Activated naive CD8-positive, alpha-beta T cell treated with anti-CD3 and anti-CD28 coated beads for 36 hours (primary cell): ENCODE measurements at regions not wholly inside any gene's neighbourhood (a gene's known extent, or its start where the extent isn't known, plus 50 kb on each side); places are given as distances from the start of the nearest gene placed in this dataset.

Experiments used
- DNase-seq: peaks from one replicate; pipeline ENCODE4 v3.0.0; 2021
- H3K27ac Mint-ChIP-seq: one replicate; pipeline ENCODE4 v1.8.0; 2022; ENCODE audit warnings: mild to moderate bottlenecking, moderate library complexity, mixed read lengths
- H3K27me3 Mint-ChIP-seq: one replicate; pipeline ENCODE4 v1.8.0; 2022; ENCODE audit warnings: mild to moderate bottlenecking, mixed read lengths
- H3K36me3 Mint-ChIP-seq: one replicate; pipeline ENCODE4 v1.8.0; 2021; ENCODE audit warnings: mild to moderate bottlenecking, mixed read lengths
- H3K4me1 Mint-ChIP-seq: one replicate; pipeline ENCODE4 v1.8.0; 2021; ENCODE audit warnings: mixed read lengths
- H3K4me3 Mint-ChIP-seq: one replicate; pipeline ENCODE4 v1.8.0; 2022; ENCODE audit warnings: mild to moderate bottlenecking, moderate library complexity, mixed read lengths
- H3K9me3 Mint-ChIP-seq: one replicate; pipeline ENCODE4 v1.8.0; 2022; ENCODE audit warnings: mixed read lengths

- Mint-ChIP-seq H3K27ac (no peak overlapping the region), H3K4me1 (no peaks in the 10 kb centered on the region), H3K36me3 (no peaks in the 10 kb centered on the region), H3K9me3 (no peaks in the 10 kb centered on the region), H3K27me3 (peaks cover 3% of the 10 kb centered on the region), H3K4me3 (no peak overlapping the region)
- no peak for DNase-seq
Measured at GRCh38 chr17:13268791-13269595, 251.2 kb upstream of the ELAC2 start.

DNA sequence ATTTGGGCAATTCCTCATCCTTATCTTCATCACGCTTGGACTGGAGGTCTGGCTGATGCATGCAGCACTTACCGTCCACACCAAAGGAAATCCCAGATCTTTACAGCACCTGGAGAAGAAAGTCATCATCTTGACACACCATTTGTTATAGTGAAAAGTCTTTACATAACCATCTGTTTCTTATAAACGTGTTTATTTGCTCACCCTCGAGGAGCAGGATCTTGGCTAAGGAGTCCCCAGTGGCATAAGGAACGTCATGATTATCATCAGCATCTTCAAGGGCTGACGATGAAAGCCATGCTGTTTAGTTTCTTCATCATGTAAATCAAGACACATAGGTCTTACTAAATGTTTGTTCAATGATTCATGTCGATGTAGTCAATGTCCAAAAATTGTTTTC lies 248.8 kb upstream of the ELAC2 start:
- H3K9me3 Mint-ChIP-seq = no peaks in the 10 kb centered on the region
- H3K36me3 Mint-ChIP-seq = no peaks in the 10 kb centered on the region
- H3K4me3 Mint-ChIP-seq = no peak overlapping the region
- DNase-seq = no peak
- H3K27me3 Mint-ChIP-seq = peaks cover 3% of the 10 kb centered on the region
- H3K4me1 Mint-ChIP-seq = no peaks in the 10 kb centered on the region
- no peak overlapping the region for H3K27ac Mint-ChIP-seq

DNA sequence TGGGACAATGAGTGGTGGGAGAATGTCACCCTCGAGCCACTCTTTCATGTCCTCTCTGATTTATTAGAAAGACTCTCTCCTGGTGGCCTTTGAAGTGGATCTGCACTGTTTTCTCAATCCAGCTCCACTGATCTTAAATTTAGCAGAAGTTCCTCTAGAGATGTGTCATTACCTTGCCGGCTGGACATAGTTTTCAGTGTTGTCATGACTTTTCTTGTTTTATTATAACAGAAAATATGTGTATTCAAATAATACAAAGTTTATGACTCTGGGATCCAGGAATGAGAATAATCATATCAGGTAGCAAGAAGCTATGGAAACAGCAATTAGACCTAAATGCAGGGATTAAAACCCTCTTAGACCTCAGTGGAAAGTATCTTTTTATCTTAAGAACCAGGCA lies 247.5 kb upstream of the ELAC2 start:
- H3K4me3 Mint-ChIP-seq = no peak overlapping the region
- H3K27ac Mint-ChIP-seq = no peak overlapping the region
- H3K9me3 Mint-ChIP-seq = no peaks in the 10 kb centered on the region
- DNase-seq = no peak
- no peaks in the 10 kb centered on the region for H3K36me3 Mint-ChIP-seq
- no peaks in the 10 kb centered on the region for H3K4me1 Mint-ChIP-seq
- H3K27me3 Mint-ChIP-seq = peaks cover 3% of the 10 kb centered on the region

- no peak overlapping the region for H3K27ac Mint-ChIP-seq
- no peak overlapping the region for H3K4me3 Mint-ChIP-seq
- no peaks in the 10 kb centered on the region for H3K4me1 Mint-ChIP-seq
Measured at GRCh38 chr17:13263746-13264145, 245.9 kb upstream of the ELAC2 start.

GRCh38 chr17:13256545-13256944 lies 238.7 kb upstream of the ELAC2 start:
- no peak overlapping the region for H3K27ac Mint-ChIP-seq

More at GRCh38 chr17:13263746-13264145, 245.9 kb upstream of the ELAC2 start:
- no peaks in the 10 kb centered on the region for H3K36me3 Mint-ChIP-seq
- peaks cover 6% of the 10 kb centered on the region for H3K27me3 Mint-ChIP-seq
- no peaks in the 10 kb centered on the region for H3K9me3 Mint-ChIP-seq
- DNase-seq = no peak

GRCh38 chr17:13253733-13254410 lies 236.0 kb upstream of the ELAC2 start:
- Mint-ChIP-seq H3K4me3 (no peak overlapping the region), H3K36me3 (no peaks in the 10 kb centered on the region), H3K27ac (no peak overlapping the region), H3K9me3 (peaks cover 1% of the 10 kb centered on the region), H3K4me1 (no peaks in the 10 kb centered on the region), H3K27me3 (no peaks in the 10 kb centered on the region)
- no peak for DNase-seq

More at GRCh38 chr17:13256545-13256944, 238.7 kb upstream of the ELAC2 start:
- DNase-seq = no peak
- Mint-ChIP-seq H3K36me3 (no peaks in the 10 kb centered on the region), H3K4me1 (no peaks in the 10 kb centered on the region), H3K27me3 (peaks cover 3% of the 10 kb centered on the region), H3K4me3 (no peak overlapping the region), H3K9me3 (no peaks in the 10 kb centered on the region)

DNA sequence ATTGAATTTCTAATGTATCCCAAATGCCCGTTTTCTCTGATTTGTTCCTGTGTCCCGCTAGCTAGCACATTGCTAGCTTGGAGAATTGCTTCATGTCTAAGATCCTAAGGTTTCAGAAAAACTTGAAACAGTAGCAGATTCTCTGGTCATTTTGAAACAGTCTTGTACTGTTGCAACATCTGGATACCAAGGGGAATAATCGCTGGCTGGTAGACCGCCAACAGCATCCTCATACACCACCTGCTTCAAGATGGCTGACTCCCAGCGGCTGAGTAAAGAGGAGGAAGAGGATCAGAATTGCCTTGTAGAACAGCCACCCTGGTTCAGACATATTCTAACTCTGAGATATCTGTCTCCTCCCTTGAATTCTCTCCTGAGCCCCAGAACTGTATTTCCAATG lies 226.7 kb upstream of the ELAC2 start:
- Mint-ChIP-seq H3K27me3 (peaks cover 9% of the 10 kb centered on the region), H3K4me1 (no peaks in the 10 kb centered on the region), H3K27ac (no peak overlapping the region), H3K9me3 (no peaks in the 10 kb centered on the region), H3K4me3 (no peak overlapping the region), H3K36me3 (no peaks in the 10 kb centered on the region)
- DNase-seq = no peak

GRCh38 chr17:13243585-13243984 lies 225.8 kb upstream of the ELAC2 start:
- H3K36me3 Mint-ChIP-seq = no peaks in the 10 kb centered on the region
- no peak overlapping the region for H3K27ac Mint-ChIP-seq
- no peak for DNase-seq
- H3K27me3 Mint-ChIP-seq = peaks cover 9% of the 10 kb centered on the region
- H3K4me3 Mint-ChIP-seq = no peak overlapping the region
- no peaks in the 10 kb centered on the region for H3K9me3 Mint-ChIP-seq
- H3K4me1 Mint-ChIP-seq = no peaks in the 10 kb centered on the region

GRCh38 chr17:13240851-13241250 lies 223.0 kb upstream of the ELAC2 start:
- H3K4me3 Mint-ChIP-seq = no peak overlapping the region
- H3K36me3 Mint-ChIP-seq = no peaks in the 10 kb centered on the region
- no peak overlapping the region for H3K27ac Mint-ChIP-seq
- DNase-seq = no peak
- H3K9me3 Mint-ChIP-seq = no peaks in the 10 kb centered on the region
- no peaks in the 10 kb centered on the region for H3K4me1 Mint-ChIP-seq
- H3K27me3 Mint-ChIP-seq = peaks cover 12% of the 10 kb centered on the region

GRCh38 chr17:13230350-13231264 lies 212.8 kb upstream of the ELAC2 start:
- no peaks in the 10 kb centered on the region for H3K9me3 Mint-ChIP-seq
- H3K27me3 Mint-ChIP-seq = peaks cover 5% of the 10 kb centered on the region
- H3K27ac Mint-ChIP-seq = no peak overlapping the region
- no peaks in the 10 kb centered on the region for H3K36me3 Mint-ChIP-seq
- H3K4me1 Mint-ChIP-seq = no peaks in the 10 kb centered on the region
- no peak for DNase-seq
- no peak overlapping the region for H3K4me3 Mint-ChIP-seq

DNA sequence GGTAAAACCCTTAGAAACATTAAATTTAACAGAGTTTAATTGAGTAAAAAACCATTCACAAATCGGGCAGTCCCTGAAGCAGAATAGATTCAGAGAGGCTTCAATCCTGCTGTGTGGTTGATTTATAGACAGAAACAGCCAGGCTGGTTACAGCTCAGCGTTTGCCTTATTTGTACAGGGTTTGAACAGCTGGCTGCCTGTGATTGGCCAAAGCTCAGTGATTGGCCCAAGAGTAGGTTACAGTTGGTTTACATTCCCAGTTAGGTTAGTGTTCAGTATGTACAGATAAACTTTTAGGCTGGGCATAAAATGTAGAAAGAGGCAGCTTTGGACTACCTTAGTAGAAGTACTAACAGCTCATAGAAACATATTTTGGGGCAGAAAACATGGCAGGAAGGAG lies 210.4 kb upstream of the ELAC2 start:
- no peaks in the 10 kb centered on the region for H3K9me3 Mint-ChIP-seq
- H3K36me3 Mint-ChIP-seq = no peaks in the 10 kb centered on the region
- H3K27ac Mint-ChIP-seq = no peak overlapping the region
- H3K4me3 Mint-ChIP-seq = no peak overlapping the region
- no peaks in the 10 kb centered on the region for H3K4me1 Mint-ChIP-seq
- H3K27me3 Mint-ChIP-seq = peaks cover 5% of the 10 kb centered on the region
- DNase-seq = no peak

GRCh38 chr17:13222975-13223374 lies 205.1 kb upstream of the ELAC2 start:
- peaks cover 2% of the 10 kb centered on the region for H3K9me3 Mint-ChIP-seq
- H3K27me3 Mint-ChIP-seq = peaks cover 8% of the 10 kb centered on the region
- H3K4me3 Mint-ChIP-seq = no peak overlapping the region
- H3K4me1 Mint-ChIP-seq = no peaks in the 10 kb centered on the region
- H3K36me3 Mint-ChIP-seq = no peaks in the 10 kb centered on the region
- DNase-seq = no peak
- no peak overlapping the region for H3K27ac Mint-ChIP-seq

GRCh38 chr17:13212860-13213259 lies 195.0 kb upstream of the ELAC2 start:
- Mint-ChIP-seq H3K4me1 (no peaks in the 10 kb centered on the region), H3K9me3 (peaks cover 5% of the 10 kb centered on the region), H3K27ac (no peak overlapping the region), H3K4me3 (no peak overlapping the region), H3K27me3 (peaks cover 21% of the 10 kb centered on the region), H3K36me3 (no peaks in the 10 kb centered on the region)
- no peak for DNase-seq

DNA sequence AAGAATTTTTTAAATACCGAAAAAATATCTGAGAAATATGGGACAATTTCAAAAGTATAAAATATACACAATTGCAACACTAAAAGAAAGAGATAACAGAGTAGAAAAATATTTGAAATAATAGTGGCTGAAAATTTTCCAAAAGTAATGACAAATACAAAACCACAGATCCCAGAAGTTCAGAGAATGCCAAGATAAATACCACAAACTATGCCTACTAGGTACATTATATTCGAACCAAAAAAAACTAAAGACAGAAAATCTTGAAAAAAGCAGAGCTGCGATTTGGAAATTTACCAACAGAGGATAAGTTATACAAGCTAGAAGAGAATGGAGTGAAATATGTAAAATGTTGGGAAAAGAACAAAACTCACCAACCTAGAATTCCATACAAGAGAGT lies 191.3 kb upstream of the ELAC2 start:
- peaks cover 26% of the 10 kb centered on the region for H3K27me3 Mint-ChIP-seq
- H3K27ac Mint-ChIP-seq = no peak overlapping the region
- peaks cover 5% of the 10 kb centered on the region for H3K9me3 Mint-ChIP-seq
- H3K4me1 Mint-ChIP-seq = no peaks in the 10 kb centered on the region
- no peak for DNase-seq
- no peak overlapping the region for H3K4me3 Mint-ChIP-seq
- no peaks in the 10 kb centered on the region for H3K36me3 Mint-ChIP-seq

GRCh38 chr17:13204607-13205237 lies 186.9 kb upstream of the ELAC2 start:
- no peak overlapping the region for H3K4me3 Mint-ChIP-seq
- peaks cover 14% of the 10 kb centered on the region for H3K27me3 Mint-ChIP-seq
- no peak for DNase-seq
- H3K27ac Mint-ChIP-seq = no peak overlapping the region
- no peaks in the 10 kb centered on the region for H3K36me3 Mint-ChIP-seq
- peaks cover 2% of the 10 kb centered on the region for H3K9me3 Mint-ChIP-seq
- H3K4me1 Mint-ChIP-seq = no peaks in the 10 kb centered on the region
